Adrenal gland (tissue), 9 donors: ENCODE measurements at regions not wholly inside any gene's neighbourhood (a gene's known extent, or its start where the extent isn't known, plus 50 kb on each side); places are given as distances from the start of the nearest gene placed in this dataset.

Experiments used
- DNase-seq, 7 donors: peaks; one replicate each; pipeline ENCODE4 v3.0.0-alpha.2; 2019 to 2020
- H3K27ac ChIP-seq, 5 donors: fragments of 200-600 bp; sonication (generic) in 4 of 5; 1 replicate in 3 of 5; 2 replicates in 2 of 5; pipeline versions ENCODE4 v1.5.1 to v1.8.0; 2016 to 2020; ENCODE audit warnings: mild to moderate bottlenecking in 1 of 5
- H3K27me3 ChIP-seq: fragments of 200-600 bp; 2 replicates; pipeline ENCODE4 v1.8.0; 2021
- H3K36me3 ChIP-seq, 2 donors: fragments of 200-600 bp; replicated peaks in 1 of 2; 1 replicate in 1 of 2; 2 replicates in 1 of 2; pipeline versions ENCODE4 v1.5.1 to v1.8.0; 2018 to 2022
- H3K4me1 ChIP-seq, 2 donors: fragments of 200-600 bp; replicated peaks in 1 of 2; 1 replicate in 1 of 2; 2 replicates in 1 of 2; pipeline versions ENCODE4 v1.5.1 to v1.8.0; 2018 to 2021
- H3K4me3 ChIP-seq, 4 donors: fragments of 200-600 bp; sonication (generic) in 3 of 4; one replicate each; pipeline ENCODE4 v1.5.1; 2016 to 2018
- H3K9me3 ChIP-seq, 3 donors: fragments of 200-600 bp; sonication (generic) in 1 of 3; replicated peaks in 1 of 3; 1 replicate in 2 of 3; 2 replicates in 1 of 3; pipeline versions ENCODE4 v1.5.1 to v1.8.0; 2016 to 2021
- POLR2A ChIP-seq, 2 donors: fragments of 450-650 bp; IDR thresholded peaks; one replicate each; pipeline ENCODE4 v1.6.1; 2017; ENCODE audit warnings: antibody characterized with exemption in 2 of 2, mild to moderate bottlenecking in 2 of 2, moderate library complexity in 1 of 2
- WGBS, 4 donors: extraction: QIAGEN DNeasy Blood & Tissue Kit in 2 of 4; methylation state at CpG; one replicate each; pipeline versions ENCODE4 v1.1.5 to v1.1.7; 2013 to 2017; 5-methylcytosine and 5-hydroxymethylcytosine counted together
- intact Hi-C, 2 donors: fragments of 100-400 bp; cut with DNase I; formaldehyde crosslinking; loops; one replicate each; pipeline versions ENCODE4 v1.14.1 to v1.15.0; 2022 to 2023
- TF ChIP-seq, protein P1 (sequence below), 6 experiments: fragments of 450-650 bp in 4 of 6; fragments of 200-600 bp in 2 of 6; sonication (generic) in 1 of 6; IDR thresholded peaks; 1 replicate in 5 of 6; 2 replicates in 1 of 6; pipeline versions ENCODE4 v1.5.1 to v1.8.0; 2016 to 2021; ENCODE audit warnings: antibody characterized with exemption in 6 of 6, mild to moderate bottlenecking in 2 of 6, moderate library complexity in 1 of 6
- donor health status: healthy with polysubstance abuse.
- donor health status: Bipolar disorder and iron deficiency.
- donor health status: DM: yes; HTN: yes; CAD: no.
- donor health status: DM: no; HTN: no; CAD: no.
- donor health status: DM: no; HTN: no; CAD: no.

- H3K36me3 ChIP-seq = no peaks in the 10 kb centered on the region
- WGBS, 4 donors = 80 to 89% (median 85%) methylated on average over 13 to 14 of the region's 14 CpGs
- DNase-seq = peak in 3 of 7 donors; percentile 5 to 31 (median 6)
- no peak for TF ChIP-seq POLR2A (IDR thresholded peaks at IDR 0.05)
- TF ChIP-seq, protein P1, sequence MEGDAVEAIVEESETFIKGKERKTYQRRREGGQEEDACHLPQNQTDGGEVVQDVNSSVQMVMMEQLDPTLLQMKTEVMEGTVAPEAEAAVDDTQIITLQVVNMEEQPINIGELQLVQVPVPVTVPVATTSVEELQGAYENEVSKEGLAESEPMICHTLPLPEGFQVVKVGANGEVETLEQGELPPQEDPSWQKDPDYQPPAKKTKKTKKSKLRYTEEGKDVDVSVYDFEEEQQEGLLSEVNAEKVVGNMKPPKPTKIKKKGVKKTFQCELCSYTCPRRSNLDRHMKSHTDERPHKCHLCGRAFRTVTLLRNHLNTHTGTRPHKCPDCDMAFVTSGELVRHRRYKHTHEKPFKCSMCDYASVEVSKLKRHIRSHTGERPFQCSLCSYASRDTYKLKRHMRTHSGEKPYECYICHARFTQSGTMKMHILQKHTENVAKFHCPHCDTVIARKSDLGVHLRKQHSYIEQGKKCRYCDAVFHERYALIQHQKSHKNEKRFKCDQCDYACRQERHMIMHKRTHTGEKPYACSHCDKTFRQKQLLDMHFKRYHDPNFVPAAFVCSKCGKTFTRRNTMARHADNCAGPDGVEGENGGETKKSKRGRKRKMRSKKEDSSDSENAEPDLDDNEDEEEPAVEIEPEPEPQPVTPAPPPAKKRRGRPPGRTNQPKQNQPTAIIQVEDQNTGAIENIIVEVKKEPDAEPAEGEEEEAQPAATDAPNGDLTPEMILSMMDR (IDR thresholded peaks at IDR 0.05) = no peak
- intact Hi-C loops = no loop called here
- H3K9me3 ChIP-seq = no peaks in the 10 kb centered on the region
- no peaks in the 10 kb centered on the region for H3K27me3 ChIP-seq
- H3K4me3 ChIP-seq = no peak overlapping the region
- no peaks in the 10 kb centered on the region for H3K4me1 ChIP-seq
- no peak overlapping the region for H3K27ac ChIP-seq
Observed at GRCh38 chr7:45106-46090, 147.0 kb upstream of the FAM20C start.

DNA sequence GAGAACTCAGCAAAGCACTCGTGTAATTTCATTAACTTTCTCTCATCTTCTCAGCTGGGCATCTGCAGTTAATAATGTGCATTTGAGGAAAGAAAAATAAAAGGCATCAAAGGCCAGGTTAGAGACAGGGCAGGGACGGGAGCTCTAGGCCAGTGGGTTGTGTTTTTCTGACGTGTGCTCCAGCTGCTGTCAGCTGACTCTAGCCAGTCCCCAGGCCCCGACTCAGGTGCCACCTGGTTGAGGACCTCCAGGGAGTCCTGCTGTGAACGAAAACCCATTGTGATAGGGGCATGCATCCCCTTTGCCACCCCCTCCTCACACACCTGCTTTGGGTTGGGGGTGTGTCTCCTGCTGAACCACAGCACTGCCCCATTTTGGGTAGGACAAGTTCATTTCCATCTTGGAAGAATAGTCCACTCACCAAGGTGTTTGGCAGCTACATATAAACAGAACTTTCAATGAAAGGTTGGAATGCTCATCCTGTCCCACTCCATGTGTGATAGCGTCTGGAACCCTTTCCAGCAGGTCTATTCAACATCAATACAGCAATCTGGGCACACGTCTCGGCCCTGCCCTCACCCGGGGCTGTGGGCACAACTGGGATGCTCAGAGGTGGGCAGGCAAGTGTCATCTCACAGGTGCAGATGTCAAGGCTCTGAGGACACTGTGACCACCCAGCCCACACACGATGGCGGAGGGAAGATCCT, 146.1 kb upstream of the FAM20C start:
- Histone ChIP-seq H3K4me3 (no peak overlapping the region), H3K4me1 (no peaks in the 10 kb centered on the region), H3K9me3 (no peaks in the 10 kb centered on the region), H3K36me3 (no peaks in the 10 kb centered on the region), H3K27ac (no peak overlapping the region), H3K27me3 (no peaks in the 10 kb centered on the region)
- TF ChIP-seq, protein P1 (IDR thresholded peaks at IDR 0.05) = no peak
- no peak for TF ChIP-seq POLR2A (IDR thresholded peaks at IDR 0.05)
- intact Hi-C loops = no loop called here
- WGBS, 4 donors = 74 to 87% (median 82%) methylated on average over 11 of the region's 11 CpGs
- DNase-seq = peak in 3 of 7 donors; percentile 12 to 47 (median 12)

DNA sequence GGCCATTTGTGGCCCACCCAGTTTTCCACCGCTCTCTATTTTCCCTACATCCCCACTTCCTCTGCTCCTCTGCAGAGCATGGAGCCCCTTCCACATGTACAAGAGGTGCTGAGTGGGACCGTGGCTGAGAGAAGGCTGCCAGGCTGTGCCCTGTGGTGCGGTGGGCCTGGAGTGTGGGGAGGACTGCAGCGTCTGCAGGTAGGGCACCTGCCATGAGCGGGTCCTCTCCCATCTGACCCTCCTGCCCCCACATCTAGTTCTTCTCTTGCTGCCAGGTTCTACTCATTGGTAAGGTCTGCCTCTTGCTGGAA, 145.6 kb upstream of the FAM20C start:
- no peaks in the 10 kb centered on the region for H3K4me1 ChIP-seq
- no peak overlapping the region for H3K4me3 ChIP-seq
- TF ChIP-seq POLR2A (IDR thresholded peaks at IDR 0.05) = no peak
- TF ChIP-seq, protein P1 (IDR thresholded peaks at IDR 0.05) = no peak
- intact Hi-C loops = no loop called here
- H3K9me3 ChIP-seq = no peaks in the 10 kb centered on the region
- WGBS, 4 donors = 83 to 95% (median 91%) methylated on average over 3 to 5 of the region's 5 CpGs
- no peak overlapping the region for H3K27ac ChIP-seq
- no peaks in the 10 kb centered on the region for H3K27me3 ChIP-seq
- no peaks in the 10 kb centered on the region for H3K36me3 ChIP-seq
- no peak for DNase-seq

DNA sequence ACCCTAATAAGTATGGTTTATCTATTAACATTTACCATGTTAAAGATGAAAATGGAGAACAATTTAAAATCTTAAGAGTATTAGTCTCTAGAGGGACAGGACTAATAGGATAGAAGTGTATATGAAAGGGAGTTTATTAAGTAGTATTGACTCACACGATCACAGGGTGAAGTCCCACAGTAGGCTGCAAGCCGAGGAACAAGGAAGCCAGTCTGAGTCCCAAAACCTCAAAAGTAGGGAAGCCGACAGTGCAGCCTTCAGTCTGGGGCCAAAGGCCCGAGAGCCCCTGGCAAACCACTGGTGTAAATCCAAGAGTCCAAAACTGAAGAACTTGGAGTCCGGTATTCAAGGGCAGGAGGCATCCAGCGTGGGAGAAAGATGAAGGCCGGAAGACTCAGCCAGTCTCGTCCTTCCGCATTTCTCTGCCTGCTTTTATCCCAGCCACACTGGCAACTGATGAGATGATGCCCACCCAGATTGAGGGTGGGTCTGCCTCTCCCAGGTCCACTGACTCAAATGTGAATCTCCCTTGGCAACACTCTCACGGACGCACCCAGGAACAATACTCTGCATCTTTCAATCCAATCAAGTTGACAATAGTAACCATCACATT, 140.8 kb upstream of the FAM20C start:
- Histone ChIP-seq H3K36me3 (no peaks in the 10 kb centered on the region), H3K4me1 (no peaks in the 10 kb centered on the region), H3K27ac (no peak overlapping the region), H3K9me3 (no peaks in the 10 kb centered on the region), H3K27me3 (no peaks in the 10 kb centered on the region), H3K4me3 (no peak overlapping the region)
- peak in 2 of 7 donors; percentile 2 to 24 for DNase-seq
- intact Hi-C loops = no loop called here
- TF ChIP-seq, protein P1 (IDR thresholded peaks at IDR 0.05) = no peak
- no peak for TF ChIP-seq POLR2A (IDR thresholded peaks at IDR 0.05)
- WGBS, 4 donors = 77 to 89% (median 87%) methylated on average over 11 of the region's 11 CpGs
